Motor neuron (in vitro differentiated cells): ENCODE measurements at regions not wholly inside any gene's neighbourhood (a gene's known extent, or its start where the extent isn't known, plus 50 kb on each side); places are given as distances from the start of the nearest gene placed in this dataset.

ENCODE experiments used
- ATAC-seq, 8 experiments: fragments of 200-7000 bp; cut with Tn5 transposase; replicated peaks in 6 of 8; 2 replicates each; pipeline ENCODE4 v1.8.0; 2021; ENCODE audit warnings: mild to moderate bottlenecking in 8 of 8, moderate library complexity in 8 of 8
- H3K27ac ChIP-seq, 2 donors: fragments of 250-450 bp; sonication (Bioruptor Pico); 2 replicates each; pipeline ENCODE4 v1.9.0; 2021; ENCODE audit warnings: antibody characterized with exemption in 2 of 2, mild to moderate bottlenecking in 2 of 2, moderate library complexity in 1 of 2
- H3K4me1 ChIP-seq, 2 donors: fragments of 250-450 bp; sonication (Bioruptor Pico); replicated peaks in 1 of 2; 2 replicates each; pipeline ENCODE4 v1.6.1; 2021; ENCODE audit warnings: antibody characterized with exemption in 2 of 2, mild to moderate bottlenecking in 2 of 2, moderate library complexity in 1 of 2
- H3K4me3 ChIP-seq, 5 donors: fragments of 250-450 bp; sonication (Bioruptor Pico); 2 replicates each; pipeline ENCODE4 v1.9.0; 2021; ENCODE audit warnings: antibody characterized with exemption in 5 of 5, mild to moderate bottlenecking in 5 of 5, moderate library complexity in 4 of 5
- WGBS, 10 experiments: fragments of 450-650 bp; shearing (Covaris generic); methylation state at CpG; one replicate each; pipeline ENCODE4 v1.0.0; 2022; 5-methylcytosine and 5-hydroxymethylcytosine counted together
- in situ Hi-C, 9 experiments: fragments of 400-800 bp; cut with MboI; loops; one replicate each; pipeline ENCODE4 v1.15.0; 2021; ENCODE audit warnings: low sequenced_read_pairs in 9 of 9, low pct_unique_long_range_greater_than_20kb in 2 of 9; ENCODE audit not compliant: unreplicated experiment in 9 of 9

GRCh38 chr1:193766329-193766728 is 579.9 kb upstream of the B3GALT2 start:
- WGBS, 10 experiments: 0 to 100% (median 84%) methylated on average over 1 to 5 of the region's 5 CpGs
- Histone ChIP-seq H3K4me3 (no peak overlapping the region), H3K4me1 (peaks cover 0 to 9% of the 10 kb centered on the region in 2 donors), H3K27ac (no peak overlapping the region)
- no peak for ATAC-seq
- in situ Hi-C loops: no loop called here

- H3K4me3 ChIP-seq: no peak overlapping the region
- in situ Hi-C loops: no loop called here
- no peak for ATAC-seq
- 8 to 96% (median 77%) methylated on average over 1 to 3 of the region's 3 CpGs for WGBS, 10 experiments
- H3K4me1 ChIP-seq: peaks cover 0 to 6% of the 10 kb centered on the region in 2 donors
- no peak overlapping the region for H3K27ac ChIP-seq
Measured at GRCh38 chr1:193763266-193763665, 576.9 kb upstream of the B3GALT2 start.

- Histone ChIP-seq H3K4me1 (no peaks in the 10 kb centered on the region), H3K4me3 (no peak overlapping the region), H3K27ac (no peak overlapping the region)
- ATAC-seq: no peak
- in situ Hi-C loops: no loop called here
- WGBS, 10 experiments: 33 to 100% (median 96%) methylated on average over 2 to 4 of the region's 4 CpGs; no CpG with 5 or more reads in 1 of the 10 experiments
Measured at GRCh38 chr1:193762236-193762635, 575.8 kb upstream of the B3GALT2 start.

- 4 to 82% (median 62%) methylated on average over 1 to 2 of the region's 2 CpGs for WGBS, 10 experiments
- H3K27ac ChIP-seq: no peak overlapping the region
- H3K4me1 ChIP-seq: peaks cover 0 to 5% of the 10 kb centered on the region in 2 donors
- ATAC-seq: no peak
- in situ Hi-C loops: no loop called here
- no peak overlapping the region for H3K4me3 ChIP-seq
Measured at GRCh38 chr1:193755441-193755840, 569.0 kb upstream of the B3GALT2 start.

- WGBS, 10 experiments: 33 to 100% (median 86%) methylated on average over 1 of the region's 1 CpG; no CpG with 5 or more reads in 3 of the 10 experiments
- H3K4me3 ChIP-seq: no peak overlapping the region
- ATAC-seq: no peak
- no peak overlapping the region for H3K27ac ChIP-seq
- in situ Hi-C loops: no loop called here
- peaks cover 0 to 5% of the 10 kb centered on the region in 2 donors for H3K4me1 ChIP-seq
Measured at GRCh38 chr1:193754732-193755427, 568.5 kb upstream of the B3GALT2 start.

- peaks cover 0 to 5% of the 10 kb centered on the region in 2 donors for H3K4me1 ChIP-seq
- 60 to 94% (median 77%) methylated on average over 1 to 2 of the region's 2 CpGs; no CpG with 5 or more reads in 1 of the 10 experiments for WGBS, 10 experiments
- peak in 5 of 8 experiments; percentile 64 to 92 (median 77) for ATAC-seq
- no peak overlapping the region for H3K4me3 ChIP-seq
- no peak overlapping the region for H3K27ac ChIP-seq
- in situ Hi-C loops: no loop called here
Measured at GRCh38 chr1:193754151-193754550, 567.7 kb upstream of the B3GALT2 start.

GRCh38 chr1:193753038-193753756 is 566.8 kb upstream of the B3GALT2 start:
- Histone ChIP-seq H3K4me1 (peaks cover 0 to 5% of the 10 kb centered on the region in 2 donors), H3K4me3 (no peak overlapping the region), H3K27ac (no peak overlapping the region)
- in situ Hi-C loops: no loop called here
- 18 to 90% (median 83%) methylated on average over 2 to 5 of the region's 5 CpGs for WGBS, 10 experiments
- ATAC-seq: no peak

- no peak overlapping the region for H3K4me3 ChIP-seq
- H3K27ac ChIP-seq: no peak overlapping the region
- in situ Hi-C loops: no loop called here
- WGBS, 10 experiments: 38 to 100% (median 90%) methylated on average over 1 to 2 of the region's 2 CpGs
- ATAC-seq: no peak
- H3K4me1 ChIP-seq: peaks cover 0 to 5% of the 10 kb centered on the region in 2 donors
Measured at GRCh38 chr1:193749868-193750267, 563.5 kb upstream of the B3GALT2 start.

- ATAC-seq: peak in 2 of 8 experiments; percentile 67 to 99
- Histone ChIP-seq H3K4me1 (no peaks in the 10 kb centered on the region), H3K27ac (no peak overlapping the region), H3K4me3 (no peak overlapping the region)
- in situ Hi-C loops: no loop called here
- 20 to 100% (median 65%) methylated on average over 1 of the region's 1 CpG; no CpG with 5 or more reads in 4 of the 10 experiments for WGBS, 10 experiments
Measured at GRCh38 chr1:193747579-193747978, 561.2 kb upstream of the B3GALT2 start.

- in situ Hi-C loops: no loop called here
- Histone ChIP-seq H3K4me3 (no peak overlapping the region), H3K27ac (no peak overlapping the region), H3K4me1 (no peaks in the 10 kb centered on the region)
- 0 to 78% (median 43%) methylated on average over 2 of the region's 2 CpGs for WGBS, 10 experiments
- ATAC-seq: no peak
Measured at GRCh38 chr1:193741228-193741627, 554.8 kb upstream of the B3GALT2 start.

- no peak for ATAC-seq
- in situ Hi-C loops: no loop called here
- H3K4me1 ChIP-seq: no peaks in the 10 kb centered on the region
- H3K4me3 ChIP-seq: no peak overlapping the region
- no peak overlapping the region for H3K27ac ChIP-seq
- WGBS, 10 experiments: 7 to 92% (median 67%) methylated on average over 1 of the region's 1 CpG; no CpG with 5 or more reads in 2 of the 10 experiments
Measured at GRCh38 chr1:193740762-193741161, 554.3 kb upstream of the B3GALT2 start.

- no peak overlapping the region for H3K4me3 ChIP-seq
- in situ Hi-C loops: no loop called here
- ATAC-seq: no peak
- no peak overlapping the region for H3K27ac ChIP-seq
- H3K4me1 ChIP-seq: no peaks in the 10 kb centered on the region
- WGBS, 10 experiments: 30 to 100% (median 78%) methylated on average over 1 to 3 of the region's 3 CpGs; no CpG with 5 or more reads in 1 of the 10 experiments
Measured at GRCh38 chr1:193736507-193736906, 550.1 kb upstream of the B3GALT2 start.

GRCh38 chr1:193733674-193734073 is 547.3 kb upstream of the B3GALT2 start:
- Histone ChIP-seq H3K4me3 (no peak overlapping the region), H3K27ac (no peak overlapping the region), H3K4me1 (peaks cover 0 to 6% of the 10 kb centered on the region in 2 donors)
- in situ Hi-C loops: no loop called here
- WGBS, 10 experiments: 12 to 100% (median 83%) methylated on average over 1 to 3 of the region's 3 CpGs
- ATAC-seq: no peak
